DMS 273 (cell line): ENCODE measurements at regions not wholly inside any gene's neighbourhood (a gene's known extent, or its start where the extent isn't known, plus 50 kb on each side); places are given as distances from the start of the nearest gene placed in this dataset.
A peak's percentile ranks its signal among the peaks of the same experiment; 100 is the strongest.

Source experiments
- DNase-seq: peaks from one replicate; lab custom pipeline; 2025; ENCODE audit not compliant: unreplicated experiment; lab: John Stamatoyannopoulos, UW

DNA sequence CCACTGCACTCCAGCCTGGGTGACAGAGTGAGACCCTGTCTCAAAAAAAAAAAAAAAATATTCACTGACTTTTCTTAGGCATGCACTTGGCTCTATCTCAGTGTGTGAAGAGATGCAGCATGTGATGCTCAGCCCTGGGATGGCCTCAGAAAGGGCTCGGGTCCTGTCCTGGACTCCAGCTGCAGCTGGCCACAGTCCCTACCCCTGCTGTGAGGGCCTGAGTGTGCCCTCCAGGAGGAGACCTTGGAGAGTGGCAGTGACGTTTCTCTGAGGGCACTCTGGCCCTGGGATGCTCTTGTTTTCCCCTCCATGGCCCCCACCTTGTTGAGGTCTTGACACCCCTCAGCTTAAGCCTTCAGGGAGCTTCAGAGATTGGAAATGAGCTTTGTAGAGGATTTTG, 81.9 kb upstream of the POU3F1 start:
- no peak for DNase-seq

DNA sequence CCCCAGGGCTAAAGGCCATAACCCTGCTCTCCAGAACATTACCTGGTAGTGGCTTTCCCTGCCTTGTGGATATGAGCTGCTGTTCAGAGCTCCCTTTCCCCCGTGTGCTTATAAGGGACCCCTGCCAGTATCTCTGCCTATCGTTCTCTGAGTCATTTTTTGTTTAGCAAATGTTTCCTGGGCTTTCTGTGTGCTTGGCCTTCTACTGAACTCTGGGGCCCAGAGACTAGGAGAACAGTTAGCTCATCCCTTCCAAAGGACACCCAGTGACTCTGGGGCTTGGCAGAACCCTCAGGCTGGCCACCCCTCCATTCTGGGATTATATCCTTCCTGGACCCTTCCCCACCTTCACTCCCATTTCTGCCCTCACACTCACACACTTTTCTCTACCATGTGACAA, 80.8 kb upstream of the POU3F1 start:
- DNase-seq, result no peak

DNA sequence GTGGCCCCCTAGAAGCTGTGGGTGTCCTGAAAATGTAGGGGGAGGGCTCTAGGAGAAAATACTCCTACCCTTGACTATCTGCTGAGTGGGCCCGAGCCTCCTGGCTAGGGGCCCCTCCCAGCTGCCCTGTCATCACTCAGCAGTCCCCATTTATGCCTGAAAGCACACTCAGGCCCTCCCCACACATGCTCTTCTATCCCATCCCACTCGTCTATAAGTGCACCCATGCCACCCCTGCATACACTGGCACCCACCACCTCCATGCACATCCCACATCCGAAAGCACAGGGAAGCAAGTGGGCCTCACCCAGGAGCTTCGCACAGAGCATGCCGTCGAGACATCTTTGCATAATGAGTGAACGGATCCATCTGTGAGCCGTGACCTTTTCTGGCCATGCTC, 80.4 kb upstream of the POU3F1 start:
- DNase-seq, result no peak

DNA sequence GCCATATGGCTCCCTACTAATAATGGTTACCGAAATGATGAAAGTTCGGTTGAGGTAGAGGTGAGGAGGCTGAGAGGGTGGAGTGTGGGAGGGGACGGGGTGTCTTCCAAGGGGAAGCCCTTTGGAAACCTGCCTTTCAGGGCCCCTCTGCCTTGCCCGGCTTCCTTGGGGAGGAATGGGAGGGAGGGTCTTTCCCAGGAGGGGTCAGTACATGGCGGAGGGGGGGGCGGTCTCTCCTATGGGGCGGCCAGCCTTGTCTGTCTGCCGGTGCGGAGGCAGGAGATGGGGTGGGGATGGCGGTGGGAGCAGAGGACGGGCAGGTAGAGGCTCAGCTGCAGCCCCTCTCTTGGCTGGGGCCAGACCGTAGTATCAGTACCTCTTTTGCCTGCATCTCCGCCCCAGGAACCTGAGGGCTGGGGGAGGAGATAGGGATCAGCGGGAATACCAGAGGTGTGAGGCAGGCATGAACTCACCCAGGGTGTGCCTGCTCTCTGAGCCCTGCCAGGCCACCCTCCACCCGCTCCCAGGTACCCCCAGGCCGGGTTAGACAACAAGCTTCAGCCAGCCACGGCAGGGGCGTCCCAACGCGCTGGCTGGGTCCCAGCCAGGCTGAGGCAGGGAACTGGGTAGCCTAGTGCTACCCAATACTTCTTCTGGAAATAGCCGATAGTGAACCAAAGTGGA, 79.4 kb upstream of the POU3F1 start:
- no peak for DNase-seq

DNA sequence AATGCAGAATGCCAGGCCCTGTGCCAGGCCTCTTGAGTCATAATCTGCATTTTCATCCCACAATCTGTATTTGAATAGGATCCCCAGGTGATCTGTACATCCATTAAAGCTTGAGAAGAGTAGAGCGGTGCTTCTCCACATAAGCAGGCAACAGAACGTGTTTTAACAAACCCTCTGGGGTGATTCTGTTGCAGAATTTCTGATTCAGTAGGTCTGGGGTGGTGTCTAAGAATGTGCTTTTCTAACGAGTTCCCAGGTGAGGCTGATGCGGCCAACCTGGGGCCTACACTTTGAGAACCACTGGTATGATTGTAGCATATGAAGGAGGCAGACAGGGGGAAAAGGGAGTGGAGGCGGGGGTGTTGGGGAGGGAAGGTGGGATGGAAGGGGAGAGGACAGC, 78.4 kb upstream of the POU3F1 start:
- DNase-seq, result no peak

DNA sequence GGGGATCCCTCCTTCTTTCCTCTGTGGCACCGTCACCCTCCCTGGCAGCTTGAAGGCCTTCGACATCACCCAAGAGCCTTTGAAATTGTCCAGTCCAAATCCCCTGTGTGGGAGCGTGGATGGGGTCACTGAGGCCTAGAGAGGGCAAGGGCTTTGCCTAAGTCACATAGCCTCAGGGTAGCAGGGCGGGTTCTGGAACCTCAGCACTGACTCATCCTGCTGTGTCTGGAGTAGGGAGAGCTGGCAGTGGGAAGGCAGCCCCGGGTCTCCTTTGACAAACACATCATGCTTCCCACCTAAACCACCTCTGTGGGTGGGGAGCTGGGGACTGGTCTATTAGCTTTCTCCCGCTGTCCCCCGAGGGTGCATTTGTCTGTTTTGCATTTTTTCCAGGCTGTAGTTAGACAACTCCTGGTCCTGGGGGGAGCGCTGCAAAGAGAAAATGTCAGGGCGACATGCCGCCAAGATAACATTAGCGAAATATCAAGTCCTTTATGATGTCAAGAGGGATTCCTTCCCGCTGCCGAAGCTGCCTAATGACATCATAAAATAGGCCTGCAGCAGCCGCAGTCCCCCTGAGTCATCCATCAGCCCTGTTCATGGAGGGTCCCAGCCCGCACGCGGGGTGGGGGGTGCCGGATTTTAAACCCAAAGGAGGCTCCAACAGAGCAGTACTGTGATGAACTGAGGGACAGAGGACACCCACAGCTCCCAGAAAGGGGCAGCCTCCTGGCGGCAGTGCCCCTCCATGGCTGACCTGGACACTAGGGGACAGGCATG, 77.0 kb upstream of the POU3F1 start:
- peak; percentile 98 for DNase-seq

DNA sequence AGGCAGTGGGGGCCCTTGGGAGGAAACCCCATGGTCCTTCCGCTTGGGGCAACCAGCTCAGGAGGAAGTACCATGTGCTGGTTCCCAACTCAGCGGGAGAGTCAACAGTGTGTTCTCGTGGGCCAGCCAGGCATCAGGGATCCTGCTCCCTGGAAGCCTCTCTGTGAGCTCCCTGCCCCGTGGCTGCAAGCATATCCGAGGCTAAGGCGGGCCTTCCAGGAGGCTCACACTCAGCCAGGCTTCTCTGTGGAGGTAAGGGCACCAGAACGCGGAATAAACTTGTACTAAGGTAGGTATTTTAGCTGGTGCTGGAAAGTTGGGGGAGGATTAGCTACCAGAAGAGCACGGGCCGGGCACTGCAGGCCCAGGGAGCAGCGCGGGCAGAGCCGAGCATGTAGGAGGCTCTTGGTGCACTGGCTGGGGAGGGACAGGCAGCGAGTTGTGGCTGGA, 74.7 kb upstream of the POU3F1 start:
- no peak for DNase-seq

DNA sequence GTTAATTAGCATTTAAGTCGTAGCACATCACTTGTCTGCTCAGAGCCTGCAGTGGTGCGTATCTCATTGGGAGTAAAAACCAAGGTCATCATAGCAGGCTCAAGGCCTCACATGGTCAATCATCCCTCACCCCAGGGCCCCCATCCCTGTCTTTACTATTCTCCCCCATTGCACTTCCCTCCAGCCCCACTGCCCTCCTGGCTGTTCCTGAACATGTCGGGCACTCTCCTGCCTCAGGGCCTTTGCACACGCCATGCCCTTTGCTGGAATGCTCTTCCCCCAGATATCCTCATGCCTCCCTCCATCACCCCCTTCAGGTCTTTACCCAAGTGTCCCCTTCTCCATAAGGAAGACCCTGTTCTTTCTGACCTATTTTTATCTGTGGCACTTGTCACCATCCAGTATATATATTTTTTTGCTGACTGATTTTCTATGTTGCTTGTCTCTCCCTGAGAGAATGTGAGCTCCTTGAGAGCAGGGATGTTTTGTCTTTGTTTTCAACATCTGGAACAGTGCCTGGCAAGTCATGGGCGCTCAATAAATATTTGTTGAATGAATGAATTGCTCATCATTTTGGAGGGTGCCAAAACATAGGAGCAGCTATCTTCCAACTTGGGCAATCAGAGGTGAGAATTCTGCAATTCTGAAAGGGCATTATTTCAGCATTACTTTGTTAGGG, 74.1 kb upstream of the POU3F1 start:
- no peak for DNase-seq

DNA sequence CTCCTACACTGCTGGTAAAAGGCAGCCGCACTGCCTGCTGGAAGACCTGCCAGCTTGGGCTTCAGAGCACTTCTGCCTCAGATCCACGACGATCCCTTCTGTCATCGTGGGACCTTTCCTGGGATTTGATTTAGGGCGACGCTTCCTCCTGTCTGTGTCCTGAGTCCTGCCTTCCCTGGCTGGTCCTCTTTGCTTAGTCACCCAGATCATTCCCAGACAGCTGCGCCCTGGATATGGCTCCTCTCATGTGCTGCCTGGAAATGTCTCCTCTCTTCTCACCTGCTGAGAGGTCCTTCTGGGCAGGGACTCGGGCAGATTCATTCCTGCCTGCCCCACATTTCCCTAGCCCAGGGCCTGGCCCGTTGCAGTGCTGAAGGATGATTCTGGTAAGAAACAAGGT, 72.4 kb upstream of the POU3F1 start:
- DNase-seq, result no peak

DNA sequence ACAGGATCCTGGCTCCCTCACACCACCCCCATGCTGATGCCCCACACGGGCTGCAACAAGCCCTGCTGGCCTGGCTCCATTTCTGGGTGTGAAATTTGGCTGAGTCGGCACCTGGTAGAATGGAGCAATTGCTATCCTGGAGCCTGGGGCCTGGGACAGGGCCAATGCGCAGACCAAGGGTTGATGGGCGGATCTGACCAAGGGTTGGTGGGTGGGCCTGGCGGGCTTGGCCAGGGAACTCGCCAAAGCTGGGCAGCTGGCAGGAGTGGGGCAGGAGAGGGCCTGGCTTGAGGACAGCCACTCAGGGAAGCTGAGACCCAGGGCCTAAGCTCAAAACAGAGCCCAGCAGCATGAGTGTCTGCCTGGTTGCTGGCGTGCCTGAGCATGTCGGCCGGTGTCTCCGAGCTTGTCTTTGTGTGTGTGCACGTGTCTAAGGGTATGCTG, 70.9 kb upstream of the POU3F1 start:
- peak; percentile 100 for DNase-seq

DNA sequence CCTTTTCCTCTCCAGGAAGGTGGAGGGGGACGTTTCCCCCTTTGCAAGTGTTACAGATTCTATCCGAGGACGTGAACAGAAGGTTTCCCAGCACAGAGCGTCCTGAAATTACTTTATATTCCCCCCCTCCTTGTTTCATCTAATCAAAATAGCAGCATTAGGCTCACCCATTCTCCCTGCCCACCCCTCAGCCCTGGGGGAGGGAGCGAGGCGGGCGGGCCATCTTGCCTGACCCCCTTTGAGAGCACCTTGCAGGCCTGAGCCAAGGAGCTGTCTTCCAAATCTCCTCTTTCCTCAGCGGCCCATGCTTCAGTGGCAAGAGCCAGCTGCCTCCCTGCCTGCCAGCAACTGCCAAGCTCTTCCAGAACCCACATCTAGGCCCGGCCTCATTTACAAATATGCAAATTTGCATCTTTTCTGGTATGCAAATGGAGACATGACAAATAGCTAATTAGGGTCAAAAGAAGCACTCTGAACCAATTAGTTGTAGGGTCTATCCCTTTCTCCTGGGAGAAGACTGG, 69.1 kb upstream of the POU3F1 start:
- DNase-seq, result no peak

DNA sequence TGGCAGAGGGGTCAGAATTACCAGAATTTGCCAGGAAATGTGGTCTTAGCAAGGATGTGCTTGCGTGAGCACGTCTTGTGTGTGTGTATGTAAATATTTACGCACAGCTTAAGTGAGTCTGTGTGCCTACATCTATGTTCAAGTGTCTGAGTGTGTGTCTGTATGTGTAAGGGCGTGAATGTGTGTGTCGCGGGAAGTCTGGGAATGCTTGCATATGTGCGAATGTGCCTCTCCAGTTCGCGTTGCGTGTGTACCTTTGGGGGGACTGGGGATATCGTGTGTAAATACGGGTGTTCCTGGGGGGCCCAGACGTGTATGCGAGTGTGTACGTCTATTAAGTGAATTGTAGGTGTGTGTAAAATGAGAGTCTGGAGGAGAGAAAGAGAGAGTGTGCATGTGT, 68.6 kb upstream of the POU3F1 start:
- DNase-seq, result no peak

DNA sequence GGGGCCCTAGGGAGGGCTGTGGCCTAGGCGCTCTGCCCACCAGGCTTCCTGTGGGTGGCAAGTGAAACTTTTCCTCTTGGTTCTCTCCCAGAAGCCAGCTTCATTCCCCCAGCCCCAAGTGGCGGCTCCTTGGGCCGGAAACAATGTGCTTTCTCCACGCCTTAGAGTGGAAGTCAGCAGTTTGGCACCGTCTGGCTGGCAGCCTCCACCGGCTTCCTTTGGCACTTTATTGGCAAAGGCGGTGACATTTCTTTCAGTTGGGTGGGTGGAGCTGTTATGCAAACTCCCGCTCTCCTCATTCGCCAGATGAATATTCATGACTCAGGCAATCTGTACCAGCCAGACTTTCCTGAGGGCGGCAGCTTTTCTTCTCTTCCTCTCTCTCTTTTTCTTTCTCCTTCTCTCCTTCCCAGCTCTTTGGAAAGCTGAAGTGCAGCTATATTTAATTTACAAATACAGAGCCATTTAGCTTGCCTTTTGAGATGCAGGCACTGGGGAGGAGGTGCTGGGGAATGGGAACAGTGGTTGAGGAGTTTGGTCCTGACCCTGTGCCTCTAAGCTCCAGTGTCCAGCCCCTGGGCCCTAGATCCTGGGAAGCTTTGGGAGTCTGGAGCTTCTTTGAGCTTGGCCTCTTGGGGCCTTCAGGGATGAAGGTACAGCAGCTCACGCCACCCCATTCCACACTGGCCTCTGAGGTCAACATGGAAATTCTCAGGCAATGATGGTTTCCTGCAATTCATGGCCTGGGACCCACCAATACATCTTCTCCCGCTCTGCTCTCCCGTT, 67.8 kb upstream of the POU3F1 start:
- peak; percentile 100 for DNase-seq

DNA sequence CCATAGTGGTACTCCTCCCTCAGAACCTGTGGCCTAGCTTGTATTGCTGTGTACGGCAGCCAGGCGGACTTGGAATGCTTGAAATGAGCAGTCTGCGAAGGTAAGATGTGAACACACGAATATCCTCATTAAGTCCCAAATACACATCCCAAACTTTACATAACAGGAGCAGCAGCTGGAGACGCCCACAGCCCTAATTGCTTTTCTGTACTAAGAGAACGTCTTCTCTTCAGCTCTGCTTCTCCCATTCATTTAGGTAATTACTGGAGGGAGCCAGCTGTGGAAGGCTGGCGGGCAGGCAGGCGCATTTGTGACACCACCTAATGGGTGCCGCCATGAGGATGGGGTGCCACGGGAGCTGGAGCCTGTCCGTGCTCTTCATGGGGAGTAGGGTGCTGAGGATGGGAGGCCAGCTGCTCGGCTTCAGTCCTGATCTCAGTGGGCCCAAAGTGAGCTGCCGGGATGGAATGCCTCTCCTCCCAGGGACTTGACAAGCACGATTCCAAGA, 66.6 kb upstream of the POU3F1 start:
- no peak for DNase-seq

DNA sequence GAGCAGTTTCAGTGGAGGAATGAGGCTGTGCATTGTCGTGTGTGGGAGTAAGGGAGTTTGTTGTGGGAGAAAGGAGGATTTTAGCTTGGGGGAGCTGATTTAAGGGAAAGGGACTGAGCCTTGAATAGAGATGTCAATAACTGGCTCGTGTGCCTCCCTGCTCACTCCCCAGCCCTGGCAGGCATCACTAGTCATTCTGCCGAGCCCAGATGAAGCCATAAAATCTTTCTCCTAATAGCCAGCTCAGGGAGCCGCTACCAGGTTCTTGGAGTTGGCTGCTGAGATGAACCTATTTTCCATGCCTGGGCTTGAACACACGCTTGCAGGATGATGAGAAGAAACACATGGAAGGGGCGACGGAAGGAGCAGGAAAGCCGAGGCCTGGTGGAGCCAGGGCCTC, 65.0 kb upstream of the POU3F1 start:
- no peak for DNase-seq

DNA sequence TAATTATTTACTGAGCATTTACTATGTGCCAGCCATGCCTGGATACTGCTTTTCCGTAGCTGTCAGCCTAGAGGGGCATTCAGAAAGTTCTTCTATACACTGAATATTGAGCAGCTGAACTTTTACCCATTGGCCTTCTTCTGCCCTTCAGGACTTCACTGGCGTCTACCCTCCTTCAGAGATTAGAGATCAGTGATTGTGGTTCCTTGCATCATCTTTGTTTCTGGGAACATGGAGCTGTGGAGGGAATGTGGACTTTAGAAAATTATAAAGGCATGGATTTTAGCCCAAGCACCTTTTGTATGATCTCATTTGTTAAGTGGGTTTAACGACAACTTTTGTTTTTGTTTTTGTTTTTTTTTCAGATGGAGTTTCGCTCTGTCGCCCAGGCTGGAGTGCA, 58.7 kb upstream of the POU3F1 start:
- no peak for DNase-seq

DNA sequence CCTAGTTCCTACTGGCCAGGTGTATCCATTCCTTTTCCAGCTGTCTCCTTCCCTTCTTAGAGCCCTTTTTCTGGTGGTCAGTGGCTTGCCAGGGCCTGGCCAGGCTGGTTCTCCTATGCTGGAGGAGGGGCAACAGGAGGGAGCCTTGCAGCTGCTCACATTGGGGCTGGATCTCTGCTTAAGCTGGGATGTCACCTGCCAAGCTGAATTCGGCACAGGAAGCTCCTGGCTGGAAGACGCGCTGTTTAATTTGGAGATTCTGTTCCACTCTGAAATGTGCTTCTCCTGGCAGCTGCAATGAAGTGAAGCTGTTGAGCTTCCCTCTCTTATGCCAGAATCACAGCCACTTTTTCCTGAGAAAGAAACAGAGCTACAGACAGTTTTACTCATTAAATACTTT, 56.0 kb upstream of the POU3F1 start:
- DNase-seq, result no peak

DNA sequence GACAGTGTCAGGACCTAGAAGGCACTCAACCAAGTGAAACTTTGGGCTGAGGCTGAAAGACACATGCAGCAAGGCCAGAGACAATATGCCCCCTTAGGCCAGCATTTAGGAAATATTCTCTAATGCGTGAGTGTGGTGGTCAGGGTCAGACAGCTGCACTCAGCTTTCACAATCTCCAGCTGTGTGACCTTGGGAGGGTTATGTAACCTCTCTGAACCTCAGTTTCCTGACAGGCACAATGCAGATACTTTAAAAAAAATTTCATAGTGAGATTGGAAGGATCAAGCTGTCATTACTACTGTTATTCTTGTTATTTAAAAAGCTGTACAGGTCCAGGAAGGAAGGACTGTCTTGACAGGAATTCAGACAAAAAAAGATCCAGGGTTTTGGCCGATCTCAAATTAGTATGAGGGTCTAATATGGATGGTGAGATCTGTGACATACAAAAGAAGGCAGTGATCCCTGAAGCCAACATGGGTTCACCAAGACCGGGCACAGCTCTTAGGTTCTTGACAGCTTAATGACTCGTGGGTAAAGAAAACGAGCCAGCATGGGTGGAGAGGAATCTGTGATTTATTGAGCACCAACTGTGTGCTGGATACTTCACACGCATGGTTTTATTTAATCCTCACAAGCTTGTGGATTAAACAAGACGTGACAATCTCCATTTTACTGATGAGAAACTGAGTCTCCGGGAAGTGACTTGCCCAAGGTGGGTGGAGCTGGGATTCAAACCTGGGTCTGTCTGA, 54.6 kb upstream of the POU3F1 start:
- DNase-seq, result no peak

DNA sequence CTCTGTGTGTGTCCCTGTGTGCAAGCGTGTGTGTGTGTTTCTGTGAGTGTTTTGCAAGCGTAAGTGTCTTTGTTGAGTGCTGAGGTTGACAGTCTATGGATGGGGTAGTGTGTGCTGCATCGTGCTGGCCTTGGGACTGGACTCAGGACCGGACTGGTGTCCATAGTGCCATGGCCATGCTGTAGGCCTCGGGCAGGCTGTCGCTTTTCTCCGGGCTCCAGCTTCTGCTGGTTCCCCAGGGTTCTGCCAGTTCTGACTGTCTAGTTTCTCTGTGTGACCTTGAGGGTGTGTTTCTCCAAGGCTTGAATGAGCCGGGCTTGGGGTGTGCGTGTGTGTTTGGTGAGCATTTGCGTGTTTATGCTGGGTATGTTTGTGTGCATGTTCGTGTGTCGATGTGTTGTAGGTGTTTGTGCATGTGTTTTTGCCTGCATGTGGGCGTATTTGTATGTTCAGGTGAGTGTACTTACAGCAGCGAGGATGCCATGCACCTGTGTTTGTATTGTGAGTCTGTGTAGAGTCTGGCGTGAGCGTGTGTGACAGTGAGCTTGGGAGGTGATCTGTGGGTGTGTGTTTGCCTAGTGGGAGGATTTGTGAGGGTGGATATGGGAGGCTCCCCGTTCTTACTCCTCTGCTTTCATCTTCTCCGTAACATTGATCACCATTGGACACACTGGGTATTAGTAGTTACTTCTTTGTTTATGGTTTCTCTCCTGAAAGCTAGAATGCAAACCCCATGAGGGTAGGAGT, 51.7 kb upstream of the POU3F1 start:
- no peak for DNase-seq
